Kidney (tissue), 13 donors: ENCODE measurements at regions not wholly inside any gene's neighbourhood (a gene's known extent, or its start where the extent isn't known, plus 50 kb on each side); places are given as distances from the start of the nearest gene placed in this dataset.

Experiments used
- DNase-seq, 5 donors: peaks; one replicate each; pipeline ENCODE4 v3.0.0-alpha.2; 2013 to 2020
- FAIRE-seq: peaks from 2 replicates; lab custom pipeline; 2012; peaks lifted over from hg19 to GRCh38; lab: Jason Lieb, UNC
- H3K27ac ChIP-seq, 2 donors: one replicate each; pipeline ENCODE4 v1.7.0; 2013; ENCODE audit warnings: low read depth in 2 of 2, low read length in 2 of 2, inconsistent platforms in 1 of 2
- H3K27me3 ChIP-seq: one replicate; pipeline ENCODE4 v1.7.1; 2013; ENCODE audit warnings: low read length, inconsistent platforms; ENCODE audit not compliant: control insufficient read depth, insufficient read depth
- H3K36me3 ChIP-seq, 3 donors: one replicate each; pipeline versions ENCODE4 v1.7.0 to v1.7.1; 2013; ENCODE audit warnings: low read length in 3 of 3, control low read depth in 1 of 3, inconsistent platforms in 1 of 3; ENCODE audit not compliant: insufficient read depth in 3 of 3, control insufficient read depth in 2 of 3
- H3K4me1 ChIP-seq, 3 donors: one replicate each; pipeline versions ENCODE4 v1.7.0 to v1.7.1; 2013; ENCODE audit warnings: low read length in 3 of 3, inconsistent platforms in 1 of 3, low read depth in 1 of 3; ENCODE audit not compliant: control insufficient read depth in 2 of 3, insufficient read depth in 2 of 3
- H3K4me3 ChIP-seq, 3 donors: one replicate each; pipeline versions ENCODE4 v1.7.0 to v1.8.1; 2013; ENCODE audit warnings: low read length in 3 of 3, control low read depth in 1 of 3, inconsistent platforms in 1 of 3
- H3K9ac ChIP-seq, 3 donors: one replicate each; pipeline versions ENCODE4 v1.7.0 to v1.7.1; 2013; ENCODE audit warnings: low read length in 3 of 3, control low read depth in 1 of 3, inconsistent platforms in 1 of 3
- H3K9me3 ChIP-seq, 3 donors: one replicate each; pipeline versions ENCODE4 v1.7.0 to v1.7.1; 2013; ENCODE audit warnings: low read length in 3 of 3, control low read depth in 1 of 3, inconsistent platforms in 1 of 3; ENCODE audit not compliant: control insufficient read depth in 2 of 3, insufficient read depth in 1 of 3
- intact Hi-C: fragments of 100-400 bp; cut with DNase I; formaldehyde crosslinking; loops from one replicate; pipeline ENCODE4 v1.11.1; 2022
- TF ChIP-seq, protein P1 (sequence below): IDR thresholded peaks from 3 replicates; pipeline ENCODE4 v1.5.1; 2012; ENCODE audit warnings: mild to moderate bottlenecking, moderate library complexity, borderline replicate concordance; ENCODE audit not compliant: insufficient read depth; ENCODE audit errors: extremely low read depth
- donor health status: control.
- donor health status: control.
- donor health status: control.
- donor health status: control.
- donor health status: control.
- donor health status: DM: yes; HTN: yes; CAD: no.
- donor health status: Normal renal cell carcinoma (clear cell type).

GRCh38 chr7:54859066-54859465 lies 100.1 kb upstream of the SEC61G start:
- TF ChIP-seq, protein P1, sequence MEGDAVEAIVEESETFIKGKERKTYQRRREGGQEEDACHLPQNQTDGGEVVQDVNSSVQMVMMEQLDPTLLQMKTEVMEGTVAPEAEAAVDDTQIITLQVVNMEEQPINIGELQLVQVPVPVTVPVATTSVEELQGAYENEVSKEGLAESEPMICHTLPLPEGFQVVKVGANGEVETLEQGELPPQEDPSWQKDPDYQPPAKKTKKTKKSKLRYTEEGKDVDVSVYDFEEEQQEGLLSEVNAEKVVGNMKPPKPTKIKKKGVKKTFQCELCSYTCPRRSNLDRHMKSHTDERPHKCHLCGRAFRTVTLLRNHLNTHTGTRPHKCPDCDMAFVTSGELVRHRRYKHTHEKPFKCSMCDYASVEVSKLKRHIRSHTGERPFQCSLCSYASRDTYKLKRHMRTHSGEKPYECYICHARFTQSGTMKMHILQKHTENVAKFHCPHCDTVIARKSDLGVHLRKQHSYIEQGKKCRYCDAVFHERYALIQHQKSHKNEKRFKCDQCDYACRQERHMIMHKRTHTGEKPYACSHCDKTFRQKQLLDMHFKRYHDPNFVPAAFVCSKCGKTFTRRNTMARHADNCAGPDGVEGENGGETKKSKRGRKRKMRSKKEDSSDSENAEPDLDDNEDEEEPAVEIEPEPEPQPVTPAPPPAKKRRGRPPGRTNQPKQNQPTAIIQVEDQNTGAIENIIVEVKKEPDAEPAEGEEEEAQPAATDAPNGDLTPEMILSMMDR: no peak
- intact Hi-C loops: no loop called here
- Histone ChIP-seq H3K36me3 (no peaks in the 10 kb centered on the region), H3K27ac (no peak overlapping the region), H3K4me3 (no peak overlapping the region), H3K9me3 (no peaks in the 10 kb centered on the region), H3K9ac (no peak overlapping the region), H3K27me3 (no peaks in the 10 kb centered on the region), H3K4me1 (no peaks in the 10 kb centered on the region)
- FAIRE-seq (no peak), DNase-seq (no peak)

DNA sequence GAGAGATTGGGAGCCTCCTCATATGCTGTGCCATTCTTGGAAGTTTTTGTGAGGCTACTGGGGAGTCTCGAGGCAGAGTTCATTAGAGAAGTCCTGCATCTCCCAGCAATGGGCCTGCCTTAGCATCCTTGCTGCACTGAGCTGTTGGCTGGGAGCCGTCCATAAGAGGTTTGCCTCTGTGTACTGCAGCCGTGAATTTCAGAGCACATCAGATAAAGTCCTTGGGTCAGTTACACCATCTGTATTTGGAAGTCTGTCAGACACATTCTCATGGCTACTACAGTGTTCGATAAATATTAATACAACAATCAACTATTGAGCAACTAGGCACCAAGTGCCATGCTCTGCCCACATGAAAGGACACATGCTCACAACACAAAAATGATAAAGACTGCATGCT lies 100.5 kb upstream of the SEC61G start:
- intact Hi-C loops: no loop called here
- Histone ChIP-seq H3K9ac (no peak overlapping the region), H3K27ac (no peak overlapping the region), H3K27me3 (no peaks in the 10 kb centered on the region), H3K4me1 (no peaks in the 10 kb centered on the region), H3K4me3 (no peak overlapping the region), H3K36me3 (no peaks in the 10 kb centered on the region), H3K9me3 (no peaks in the 10 kb centered on the region)
- DNase-seq (no peak), FAIRE-seq (no peak)
- TF ChIP-seq, protein P1: no peak

GRCh38 chr7:54860003-54860775 lies 101.2 kb upstream of the SEC61G start:
- Histone ChIP-seq H3K27ac (no peak overlapping the region), H3K27me3 (no peaks in the 10 kb centered on the region), H3K4me1 (no peaks in the 10 kb centered on the region), H3K36me3 (no peaks in the 10 kb centered on the region), H3K9me3 (no peaks in the 10 kb centered on the region), H3K9ac (no peak overlapping the region), H3K4me3 (no peak overlapping the region)
- no peak for DNase-seq
- intact Hi-C loops: no loop called here
- FAIRE-seq: no peak
- TF ChIP-seq, protein P1: no peak
